NCI-H2227 treated with DMSO at 0.1 percent for 48 hours (cell line): ENCODE measurements at regions not wholly inside any gene's neighbourhood (a gene's known extent, or its start where the extent isn't known, plus 50 kb on each side); places are given as distances from the start of the nearest gene placed in this dataset.

Experiments
- DNase-seq: peaks from one replicate; lab custom pipeline; 2025; lab: John Stamatoyannopoulos, UW

DNA sequence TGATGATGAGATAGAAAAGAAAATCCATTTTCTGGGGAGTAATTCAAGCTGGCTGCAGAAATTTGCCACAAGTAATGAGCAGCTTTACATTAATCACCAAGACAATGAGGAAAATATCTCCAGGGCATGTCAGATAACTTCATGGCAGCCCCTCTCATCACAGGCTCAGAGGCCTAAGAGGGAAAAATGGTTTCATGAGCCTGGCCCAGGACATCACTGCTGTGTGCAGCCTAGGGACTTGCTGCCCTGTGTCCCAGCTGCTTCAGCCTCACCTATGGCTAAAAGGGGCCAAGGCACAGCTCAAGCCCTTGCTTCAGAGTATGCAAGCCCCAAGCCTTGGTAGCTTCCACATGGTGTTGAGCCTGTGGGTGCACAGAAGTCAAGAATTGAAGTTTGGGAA is 161.7 kb downstream of the OPA1 start:
- DNase-seq: no peak

DNA sequence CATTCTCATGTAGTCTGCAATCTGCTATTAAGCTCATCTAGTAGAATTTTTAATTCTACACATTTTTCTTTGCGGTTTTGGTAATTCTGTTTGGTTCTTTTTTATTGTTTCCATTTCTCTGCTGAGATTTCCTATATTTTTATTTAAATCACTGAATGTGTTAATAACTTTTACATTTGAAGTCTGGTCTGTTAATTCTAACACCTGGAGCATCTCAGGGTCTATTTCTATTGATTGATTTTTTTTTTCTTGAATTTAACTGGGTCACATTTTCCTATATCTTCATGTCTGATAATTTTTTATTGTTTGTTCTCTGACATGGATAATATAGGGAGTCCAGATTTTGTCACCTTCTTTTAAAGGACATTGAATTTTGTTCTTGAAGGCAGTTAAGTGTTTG is 163.5 kb downstream of the OPA1 start:
- no peak for DNase-seq

- no peak for DNase-seq
Measured at GRCh38 chr3:193757457-193757856, 164.4 kb downstream of the OPA1 start.

DNA sequence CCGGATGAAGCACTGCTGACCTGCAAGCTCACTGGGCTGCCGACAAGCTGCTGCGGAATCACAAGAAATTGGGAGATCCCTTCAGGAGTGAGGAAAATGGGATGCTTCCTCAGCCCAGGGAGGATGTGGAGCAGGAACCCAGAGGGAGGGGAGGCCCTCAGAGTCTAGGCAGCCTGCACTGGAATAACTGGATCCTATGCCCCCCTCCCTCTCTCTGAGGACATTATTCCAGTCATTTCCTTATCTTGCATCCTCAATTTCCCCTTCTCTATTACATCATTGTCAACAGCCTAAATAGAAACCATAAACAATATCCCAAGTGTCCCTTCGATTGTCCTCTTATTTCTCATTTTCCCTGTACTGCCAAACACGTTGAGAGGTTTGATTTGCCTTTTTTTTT is 169.0 kb downstream of the OPA1 start:
- DNase-seq: no peak

DNA sequence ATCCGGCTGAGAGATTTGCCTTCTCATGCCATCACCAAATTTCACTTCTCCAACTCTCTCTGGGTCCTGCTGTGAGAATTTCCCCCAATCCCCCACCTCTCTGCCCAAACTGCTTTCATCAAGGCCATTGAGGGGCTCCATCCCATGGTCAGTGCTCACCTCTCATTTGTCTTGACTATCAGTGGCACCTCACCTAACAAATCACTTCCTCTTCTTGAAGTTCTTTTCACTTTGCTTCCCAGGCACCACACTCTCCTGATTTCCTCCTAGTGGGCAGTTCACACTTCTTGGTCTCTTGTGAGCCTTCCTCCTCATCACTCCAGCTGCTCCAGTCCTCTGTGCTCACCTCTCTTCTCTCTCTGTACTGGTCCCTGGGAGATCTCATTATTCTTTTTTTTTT is 169.6 kb downstream of the OPA1 start:
- no peak for DNase-seq

- no peak for DNase-seq
Measured at GRCh38 chr3:193764959-193765358, 172.0 kb downstream of the OPA1 start.

DNA sequence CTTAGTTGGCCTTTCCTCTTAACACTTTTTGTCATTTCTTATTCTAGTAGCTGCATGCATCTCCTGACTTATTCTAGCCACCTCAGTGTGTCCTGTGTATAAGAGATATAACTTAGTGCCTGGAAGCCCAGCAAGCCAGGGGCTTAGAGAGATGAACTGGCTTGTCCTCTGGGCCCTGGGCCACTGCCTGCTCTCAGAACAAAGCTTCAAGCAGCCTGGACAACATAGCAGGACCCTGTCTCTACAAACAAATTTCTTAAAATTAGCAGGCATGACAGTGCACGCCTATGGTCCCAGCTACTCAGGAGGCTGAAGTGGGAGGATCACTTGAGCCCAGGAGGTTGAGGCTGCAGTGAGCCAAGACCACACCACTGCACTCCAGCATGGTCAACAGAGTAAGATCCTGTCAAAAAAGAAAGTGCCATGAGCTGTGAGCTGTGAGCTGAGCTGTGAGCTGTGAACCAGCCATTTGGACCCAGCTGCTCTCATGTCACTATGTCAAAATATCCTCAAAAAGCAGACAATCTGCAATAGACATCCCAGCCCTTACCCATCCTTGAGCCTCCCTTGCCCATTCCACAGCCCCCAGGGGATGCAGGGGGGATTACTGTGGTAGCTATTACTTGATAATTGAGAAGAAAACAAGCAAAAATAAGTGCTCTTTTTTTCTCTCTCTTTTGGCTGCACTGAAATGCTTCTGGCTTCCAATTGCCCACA is 174.5 kb downstream of the OPA1 start:
- DNase-seq: no peak

- DNase-seq: no peak
Measured at GRCh38 chr3:193768070-193768394, 175.0 kb downstream of the OPA1 start.

DNA sequence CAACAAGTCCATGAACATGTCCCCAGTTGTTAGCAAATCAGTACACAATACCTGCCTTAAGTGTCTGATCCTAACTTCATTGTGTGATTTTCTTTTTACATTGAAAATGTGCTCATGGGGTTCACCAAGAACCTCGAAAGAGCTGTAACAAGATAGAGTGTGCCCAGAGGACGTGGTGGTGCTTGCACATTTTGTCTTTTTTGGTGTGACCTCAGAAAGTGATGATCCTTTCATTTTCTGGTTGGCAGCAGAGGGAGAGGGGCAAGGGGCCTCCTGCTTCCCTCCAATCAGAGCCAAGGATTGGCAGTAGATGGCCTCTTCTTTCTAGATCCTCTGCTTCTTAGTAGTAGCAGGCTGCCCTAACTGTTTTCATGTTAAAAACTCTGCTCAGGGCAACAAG is 176.4 kb downstream of the OPA1 start:
- no peak for DNase-seq

- no peak for DNase-seq
Measured at GRCh38 chr3:193771011-193771652, 178.1 kb downstream of the OPA1 start.

DNA sequence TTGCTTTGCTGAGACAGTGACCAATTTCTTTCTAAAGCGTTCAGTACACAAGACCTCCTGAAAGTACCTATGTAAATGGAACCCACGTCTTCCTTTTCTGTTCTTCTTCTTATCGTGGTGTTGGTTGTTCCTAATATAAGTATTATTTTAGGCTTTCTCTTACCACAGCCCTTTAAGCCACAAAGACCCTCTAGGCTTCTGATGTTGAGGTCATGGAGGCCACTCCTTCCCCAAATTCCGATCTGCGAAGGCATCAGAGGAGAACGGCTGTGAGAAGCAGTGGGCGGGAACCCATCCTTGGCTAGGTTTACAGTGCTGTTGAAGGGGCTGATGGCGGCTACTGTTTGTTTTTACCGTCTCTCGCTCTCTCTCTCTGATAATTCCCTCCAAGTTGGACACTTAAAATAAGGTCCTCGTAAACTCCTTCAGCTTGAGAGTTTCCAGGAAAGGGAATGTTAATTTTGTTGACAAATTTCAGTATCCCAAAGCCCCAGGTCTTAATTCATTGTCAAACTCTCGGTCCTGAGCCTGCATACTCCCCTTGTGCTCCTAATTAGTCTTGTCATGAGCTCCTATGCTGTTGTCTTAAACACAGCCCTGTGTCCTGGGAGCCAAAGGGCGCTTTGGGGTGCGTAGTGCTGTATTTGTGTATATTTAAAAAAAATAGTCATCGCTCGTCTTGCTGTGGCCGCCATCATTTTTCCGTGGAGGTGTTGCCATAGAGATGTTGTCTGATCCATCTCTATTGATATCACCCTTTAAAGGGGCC is 178.8 kb downstream of the OPA1 start:
- DNase-seq: no peak

DNA sequence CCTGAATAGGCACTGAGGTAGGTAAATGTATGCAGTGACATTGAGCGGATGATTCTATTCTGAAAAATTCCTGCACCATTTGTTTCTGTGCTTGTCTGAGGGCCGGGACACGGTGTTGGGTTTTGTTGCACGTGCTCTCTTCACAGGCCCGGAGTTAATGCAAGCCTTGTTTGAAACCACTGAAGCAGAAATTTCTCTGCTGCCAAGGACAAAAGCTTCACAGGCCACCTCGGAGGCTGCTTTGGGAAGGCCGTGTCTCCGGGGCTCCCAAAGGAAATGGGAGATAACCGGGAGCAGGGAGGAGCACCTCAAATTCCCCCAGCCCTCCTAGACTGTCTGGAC is 179.4 kb downstream of the OPA1 start:
- DNase-seq: no peak

- no peak for DNase-seq
Measured at GRCh38 chr3:193773266-193774220, 180.5 kb downstream of the OPA1 start.

DNA sequence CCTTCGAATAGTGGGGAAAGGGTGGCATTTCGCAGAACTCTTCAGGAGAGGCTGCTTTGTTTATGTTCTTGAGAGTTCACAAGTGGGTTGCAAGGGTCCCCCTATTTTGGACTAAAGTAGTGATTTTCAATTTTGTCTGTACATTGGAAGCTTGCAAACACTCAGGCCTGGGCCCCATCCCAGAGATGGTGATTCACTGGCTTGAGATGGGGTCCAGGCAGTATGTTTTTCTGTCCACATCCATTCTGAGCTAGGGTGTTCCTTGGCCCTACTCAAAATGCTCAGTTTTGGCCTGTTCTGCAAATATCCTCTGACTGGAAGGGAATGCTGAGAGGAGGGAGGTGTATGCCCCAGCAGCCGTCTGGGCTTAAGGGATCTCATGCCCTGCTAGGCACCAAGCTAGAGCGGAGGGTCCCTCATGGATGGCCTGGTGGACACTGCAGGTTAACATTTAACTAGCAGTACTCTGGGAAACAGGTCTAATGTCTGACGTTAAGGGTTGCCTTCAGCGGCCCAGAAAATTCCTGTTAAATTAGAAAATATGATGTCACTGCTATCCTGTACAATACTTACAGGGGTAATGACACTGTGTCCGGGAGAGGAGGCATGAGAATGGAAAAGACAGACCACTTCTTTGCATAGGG is 181.4 kb downstream of the OPA1 start:
- no peak for DNase-seq

DNA sequence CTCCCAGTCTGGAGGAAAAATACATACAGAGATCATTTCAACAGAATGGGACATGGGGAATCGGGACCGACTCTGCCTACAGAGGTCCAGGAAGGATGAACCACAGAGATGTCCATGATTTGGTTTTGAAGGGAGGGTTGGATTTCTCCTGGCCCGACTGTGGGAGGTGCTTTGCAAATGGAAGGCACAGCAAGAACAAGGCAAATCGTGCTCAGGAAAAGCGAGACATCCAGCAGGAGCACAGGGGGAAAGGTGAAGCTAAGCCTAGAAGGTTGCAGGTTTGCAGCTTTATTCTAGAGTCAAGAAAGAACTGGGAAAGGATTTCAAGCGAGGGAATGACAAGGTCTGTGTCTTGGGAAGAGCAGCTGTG is 181.9 kb downstream of the OPA1 start:
- DNase-seq: no peak

DNA sequence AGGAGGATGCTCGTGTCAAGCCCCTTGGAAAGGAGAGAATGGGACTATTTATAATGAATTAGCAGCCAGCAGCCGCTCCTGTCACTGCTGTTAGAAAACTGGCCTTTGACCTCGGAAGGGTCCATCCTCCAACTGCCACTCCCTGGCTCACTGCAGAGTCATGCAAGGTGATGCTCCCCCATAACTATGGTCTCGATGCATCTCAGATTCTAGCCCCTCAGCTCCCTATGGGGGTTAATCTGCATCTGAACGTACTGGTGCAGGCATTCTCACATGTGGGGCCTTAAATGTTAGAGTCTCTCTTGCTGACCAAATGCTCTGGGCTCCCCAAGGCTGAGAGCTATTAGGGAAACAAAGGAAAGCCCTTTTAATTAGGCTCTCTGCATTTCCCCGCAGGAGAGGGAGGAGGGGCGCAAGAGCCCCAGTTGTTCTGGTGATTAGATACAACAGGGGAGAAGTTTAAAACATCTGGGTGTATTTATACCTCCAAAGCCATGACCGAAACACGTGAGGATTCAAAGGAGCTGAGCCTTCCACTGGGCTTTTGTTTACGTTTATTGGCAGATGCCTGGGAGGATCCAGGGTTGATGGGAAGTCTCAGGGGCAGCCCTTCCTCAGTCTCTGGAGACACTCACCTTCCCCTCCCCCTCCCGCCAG is 182.5 kb downstream of the OPA1 start:
- DNase-seq: no peak

DNA sequence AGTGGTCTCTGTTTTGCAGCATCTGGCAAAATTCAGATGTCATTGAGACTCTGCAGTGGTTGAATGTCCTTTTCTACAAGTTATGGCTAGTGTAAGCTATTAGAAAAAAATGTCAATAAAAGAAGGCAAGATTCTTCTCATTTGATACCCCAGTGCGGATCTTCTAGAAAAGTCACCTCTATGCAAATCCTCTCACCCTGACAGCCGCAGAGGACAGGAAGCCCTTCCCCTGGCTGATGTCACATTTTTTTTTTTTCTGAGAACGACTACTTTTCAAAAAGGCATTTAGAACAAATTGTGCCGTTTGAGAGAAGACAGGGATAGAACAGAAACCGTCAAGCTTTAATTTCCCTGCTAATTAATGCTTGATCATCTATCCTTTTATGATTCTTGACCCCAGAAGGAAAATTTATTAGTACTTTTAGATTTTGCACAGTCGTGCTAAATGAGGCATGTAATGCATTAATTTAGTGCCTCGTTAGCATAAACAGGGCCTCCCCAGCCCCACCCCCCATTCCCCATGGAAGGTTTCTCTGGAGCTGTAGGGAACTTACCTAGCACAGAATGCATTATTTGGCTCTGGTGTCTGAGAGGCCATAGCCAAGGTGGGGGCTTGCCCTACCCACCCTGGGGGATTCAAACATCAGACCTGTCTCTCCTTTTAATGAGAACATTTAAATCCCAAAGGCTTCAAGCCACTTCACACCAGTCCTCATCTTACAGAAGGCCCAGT is 183.8 kb downstream of the OPA1 start:
- no peak for DNase-seq

DNA sequence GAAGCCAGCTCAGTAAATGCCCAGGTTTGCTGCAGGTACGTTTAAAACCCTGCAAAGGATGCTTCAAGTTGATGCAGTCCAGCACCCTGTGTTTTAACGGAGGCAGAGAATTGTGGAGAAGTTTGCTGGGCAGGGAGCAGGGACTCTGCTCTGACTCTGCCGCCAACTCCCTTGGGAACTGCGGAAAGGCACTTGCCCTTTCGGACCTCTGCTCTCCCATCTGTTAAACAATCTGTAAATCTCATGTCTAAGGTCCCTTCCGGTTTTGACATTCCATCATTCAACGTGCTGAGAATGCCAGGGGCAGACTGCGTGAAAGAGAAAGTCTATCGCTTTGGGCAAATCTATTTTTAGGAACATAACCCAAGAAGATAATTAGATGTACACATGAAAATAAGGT is 184.5 kb downstream of the OPA1 start:
- no peak for DNase-seq

GRCh38 chr3:193778676-193779075 is 185.7 kb downstream of the OPA1 start:
- no peak for DNase-seq

DNA sequence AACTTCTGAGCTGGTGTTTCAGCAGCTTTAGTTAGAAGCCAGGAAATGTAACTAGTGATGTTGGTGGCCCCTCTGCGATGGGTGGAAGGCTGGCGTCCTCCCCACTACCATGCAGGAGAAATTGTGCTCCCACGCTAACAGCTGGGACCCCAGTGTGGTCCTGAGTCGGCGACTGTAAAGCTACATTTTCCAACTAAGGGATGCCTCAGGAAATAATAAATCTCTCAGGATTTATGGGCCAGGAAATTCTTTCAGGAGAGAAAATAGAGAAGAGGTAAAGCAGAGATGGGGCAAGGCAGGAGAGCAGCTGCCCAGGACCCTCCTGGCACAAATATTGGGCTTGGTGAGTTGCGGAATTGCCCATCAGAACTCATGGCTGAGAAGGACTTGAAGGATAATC is 186.9 kb downstream of the OPA1 start:
- DNase-seq: no peak

DNA sequence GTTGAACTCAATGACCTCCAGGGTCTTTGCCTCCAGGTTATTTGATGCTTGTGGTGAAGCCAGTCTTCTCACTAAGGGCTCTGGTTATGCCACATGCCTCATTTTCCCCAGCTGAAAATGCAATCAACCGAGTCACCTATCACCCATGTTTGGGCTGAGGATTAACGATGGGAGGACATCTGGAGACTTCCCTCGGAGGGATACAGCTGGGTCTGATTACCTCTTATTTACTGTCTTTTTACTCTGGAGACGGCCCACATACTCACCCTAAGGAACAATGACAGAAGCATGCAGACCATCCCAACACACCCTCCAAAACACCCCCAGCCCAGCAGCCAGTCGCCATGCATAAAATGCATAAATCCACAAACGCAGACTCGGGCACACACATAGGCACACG is 187.4 kb downstream of the OPA1 start:
- DNase-seq: no peak
